Activated CD4-positive, alpha-beta T cell treated with anti-CD3 and anti-CD28 coated beads for 48 hours (primary cell): ENCODE measurements at regions not wholly inside any gene's neighbourhood (a gene's known extent, or its start where the extent isn't known, plus 50 kb on each side); places are given as distances from the start of the nearest gene placed in this dataset.

Source experiments
- DNase-seq: peaks from one replicate; pipeline ENCODE4 v3.0.0-alpha.2; 2020

DNA sequence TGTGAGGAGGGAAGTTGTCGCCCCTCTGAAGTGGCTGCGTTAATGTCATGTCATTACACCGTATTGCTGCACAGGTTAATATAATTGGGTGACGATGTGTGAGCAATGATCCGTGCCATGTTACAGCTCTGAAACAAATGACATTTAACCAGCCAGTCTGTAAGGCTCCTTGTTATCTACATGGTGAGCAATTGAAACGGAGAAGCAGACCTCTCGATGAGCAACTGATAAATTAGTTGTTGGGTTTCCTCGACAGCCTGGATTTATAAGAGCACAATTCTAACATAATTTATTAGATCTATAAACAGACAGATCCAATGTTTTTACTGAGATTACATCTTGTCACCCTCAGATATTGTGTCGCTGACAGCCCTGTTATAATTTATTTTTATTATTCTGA, 49.9 kb upstream of the MAFB start:
- DNase-seq = no peak

DNA sequence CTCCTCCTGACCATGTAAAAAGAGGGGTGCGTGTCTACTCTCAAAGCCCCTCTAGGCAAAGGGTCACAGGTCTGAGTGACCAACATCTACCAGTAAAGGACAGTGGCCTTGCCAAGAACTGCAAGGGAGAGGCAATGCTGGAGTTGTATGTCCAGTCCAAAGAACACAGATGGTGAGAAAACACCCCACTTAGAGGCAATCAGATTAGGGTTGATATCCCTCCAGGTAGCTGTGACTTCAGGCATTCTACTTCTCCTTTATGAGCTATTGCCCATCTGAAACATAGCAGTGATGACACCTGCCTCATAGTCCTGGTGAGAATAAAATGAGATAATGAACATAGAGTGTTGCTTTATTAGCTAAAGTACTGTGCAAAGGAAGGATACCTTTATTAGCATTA, 50.8 kb upstream of the MAFB start:
- no peak for DNase-seq

GRCh38 chr20:40741507-40742106, 52.6 kb upstream of the MAFB start:
- DNase-seq = peak; percentile 61

DNA sequence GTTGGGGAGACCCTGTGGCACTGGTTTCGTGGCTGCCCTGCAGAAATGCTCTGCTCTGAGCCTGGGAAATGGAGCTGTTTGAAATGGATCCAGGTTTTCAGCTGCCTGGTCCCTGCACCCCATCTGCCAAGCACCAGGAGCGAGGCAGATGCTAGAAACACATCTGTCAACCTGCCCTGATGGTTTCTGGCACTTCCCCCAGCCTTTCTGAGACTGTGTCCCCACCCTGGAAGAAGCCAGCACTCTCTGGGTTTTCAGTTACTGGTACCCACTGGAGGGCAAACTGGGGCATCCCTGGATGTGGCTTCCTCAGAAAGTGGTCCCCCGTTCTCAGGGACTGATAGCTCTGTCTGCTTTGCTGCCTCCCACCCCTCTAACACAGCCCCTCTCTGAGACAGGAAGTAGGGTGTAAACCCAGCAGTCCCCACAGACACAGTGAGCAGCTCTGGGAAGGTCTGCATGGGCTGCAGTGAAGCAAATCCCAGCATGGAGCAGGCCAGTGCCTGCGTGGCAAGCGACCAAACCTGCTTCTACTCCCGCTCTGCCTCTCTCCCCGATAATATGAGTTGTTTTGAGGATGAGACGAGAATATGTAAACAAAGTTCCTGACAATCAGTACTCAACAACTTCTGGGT, 54.2 kb upstream of the MAFB start:
- DNase-seq = no peak

DNA sequence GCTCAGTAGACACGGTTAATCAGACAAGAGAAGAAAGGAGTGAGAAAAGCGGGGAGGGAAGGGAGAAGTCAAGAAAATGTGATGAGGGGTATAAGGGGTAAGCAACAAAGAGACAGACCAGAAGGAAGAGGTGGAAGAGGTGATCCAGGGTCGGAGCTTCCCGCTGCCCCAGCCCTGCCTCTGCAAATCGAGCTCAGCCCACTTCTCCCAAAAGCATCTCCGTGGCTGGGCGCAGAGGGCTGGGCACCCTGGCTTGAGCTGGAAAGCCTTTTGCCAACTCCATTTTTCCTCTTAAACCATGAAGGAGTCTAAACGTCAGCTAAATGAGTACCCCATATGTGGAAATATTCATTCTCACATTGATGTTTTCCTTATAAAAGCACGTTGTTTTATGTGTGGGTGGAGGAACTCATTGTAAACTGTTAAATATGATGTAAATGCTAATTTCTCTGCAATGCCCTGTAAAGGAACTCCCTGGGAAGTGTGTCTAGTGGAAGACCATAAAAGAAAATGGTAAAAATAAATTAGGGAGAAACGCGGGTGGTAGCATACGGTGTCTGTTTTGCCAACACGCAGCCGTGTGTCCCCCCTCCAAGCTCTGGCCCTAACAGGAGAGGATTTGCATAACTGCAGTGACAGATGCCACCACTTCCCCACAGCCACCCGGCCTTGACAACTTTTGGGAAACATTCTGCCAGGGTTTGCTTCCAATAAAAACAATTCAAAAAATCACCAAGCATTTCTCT, 55.2 kb upstream of the MAFB start:
- no peak for DNase-seq

DNA sequence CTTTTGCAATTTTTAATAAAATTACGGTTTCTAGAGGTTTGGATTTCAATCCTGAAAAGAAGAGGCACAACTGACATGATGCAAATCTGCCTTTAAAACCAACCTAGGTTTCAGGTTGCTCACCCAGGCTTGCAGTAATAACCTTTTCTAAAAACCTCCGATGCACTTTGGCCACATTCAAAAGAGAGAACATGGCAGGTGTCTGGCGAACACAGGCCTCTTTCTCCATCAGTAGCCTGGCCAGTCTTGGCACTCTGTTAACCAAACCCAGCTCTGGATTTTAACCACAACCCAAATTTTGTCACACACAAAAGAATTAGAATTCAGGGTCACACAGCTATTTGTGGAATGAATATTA, 55.8 kb upstream of the MAFB start:
- DNase-seq = no peak

DNA sequence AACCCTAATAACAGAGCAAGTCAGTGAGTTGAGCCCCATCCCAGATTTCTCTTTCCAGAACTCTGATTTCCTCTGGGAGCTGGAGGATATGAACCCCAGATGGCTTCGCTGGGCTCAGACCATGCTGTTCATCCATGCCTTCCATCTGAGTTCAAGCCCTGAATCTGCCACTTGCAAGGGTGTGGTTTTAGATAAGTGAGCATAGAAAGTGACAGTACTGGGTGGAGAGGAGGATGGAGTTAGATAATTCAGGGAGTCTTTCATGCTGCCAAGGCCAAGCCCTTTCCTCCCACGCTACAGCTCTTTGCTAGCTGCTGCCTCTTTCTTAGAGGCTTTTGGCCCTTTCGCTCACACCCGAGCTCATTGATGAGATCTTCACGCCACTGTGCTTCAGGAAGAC, 57.2 kb upstream of the MAFB start:
- no peak for DNase-seq

GRCh38 chr20:40748182-40748581, 59.1 kb upstream of the MAFB start:
- DNase-seq = no peak

DNA sequence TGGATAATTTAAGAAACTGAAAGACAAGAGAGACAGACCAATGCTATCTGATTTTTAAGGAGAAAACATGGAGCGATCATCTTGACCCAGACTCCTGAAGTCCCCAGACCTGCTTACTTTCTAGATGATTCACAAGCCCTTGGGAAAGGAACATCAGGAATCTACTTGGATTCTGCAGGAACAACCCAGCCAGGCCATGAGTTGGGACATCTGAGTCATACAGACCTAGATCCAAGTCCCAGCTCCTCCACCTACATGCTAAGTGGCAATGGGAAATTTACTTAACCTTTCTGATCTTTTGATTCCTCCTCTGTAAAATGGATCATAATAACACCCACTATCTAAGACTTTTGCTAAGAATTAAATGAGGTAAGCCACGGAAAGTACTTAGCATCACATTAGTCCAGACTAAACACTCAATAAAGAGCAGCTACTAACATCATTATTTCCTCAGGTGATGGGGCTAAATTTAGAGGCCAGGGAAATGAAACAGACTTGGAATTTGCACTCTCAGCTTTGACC, 61.0 kb upstream of the MAFB start:
- DNase-seq = no peak

GRCh38 chr20:40750541-40751035, 61.6 kb upstream of the MAFB start:
- DNase-seq = no peak

DNA sequence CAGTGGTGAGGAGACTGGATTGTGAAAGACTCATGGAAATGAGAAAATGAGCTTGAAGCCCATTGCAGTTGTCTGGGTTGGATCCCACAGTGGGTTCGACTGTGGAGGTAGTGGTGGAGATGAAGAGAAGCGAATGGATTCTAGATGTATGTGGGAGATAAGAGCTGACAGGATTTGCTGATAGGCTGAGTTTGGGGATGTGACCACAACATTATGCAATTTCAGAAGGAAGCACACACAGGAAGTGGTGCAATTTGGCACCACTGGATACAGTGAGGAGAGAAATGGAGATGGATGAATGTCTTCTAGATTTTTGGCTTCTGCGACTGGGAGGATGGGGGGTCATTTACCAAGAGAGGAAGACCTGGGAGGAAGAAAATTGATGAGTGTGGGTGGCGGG, 64.4 kb upstream of the MAFB start:
- no peak for DNase-seq

GRCh38 chr20:40754339-40754943, 65.4 kb upstream of the MAFB start:
- DNase-seq = no peak

GRCh38 chr20:40757087-40757486, 68.1 kb upstream of the MAFB start:
- DNase-seq = peak; percentile 8

- DNase-seq = no peak
These were observed 69.8 kb upstream of the MAFB start for GRCh38 chr20:40758790-40759189.

GRCh38 chr20:40760399-40760798, 71.4 kb upstream of the MAFB start:
- no peak for DNase-seq

DNA sequence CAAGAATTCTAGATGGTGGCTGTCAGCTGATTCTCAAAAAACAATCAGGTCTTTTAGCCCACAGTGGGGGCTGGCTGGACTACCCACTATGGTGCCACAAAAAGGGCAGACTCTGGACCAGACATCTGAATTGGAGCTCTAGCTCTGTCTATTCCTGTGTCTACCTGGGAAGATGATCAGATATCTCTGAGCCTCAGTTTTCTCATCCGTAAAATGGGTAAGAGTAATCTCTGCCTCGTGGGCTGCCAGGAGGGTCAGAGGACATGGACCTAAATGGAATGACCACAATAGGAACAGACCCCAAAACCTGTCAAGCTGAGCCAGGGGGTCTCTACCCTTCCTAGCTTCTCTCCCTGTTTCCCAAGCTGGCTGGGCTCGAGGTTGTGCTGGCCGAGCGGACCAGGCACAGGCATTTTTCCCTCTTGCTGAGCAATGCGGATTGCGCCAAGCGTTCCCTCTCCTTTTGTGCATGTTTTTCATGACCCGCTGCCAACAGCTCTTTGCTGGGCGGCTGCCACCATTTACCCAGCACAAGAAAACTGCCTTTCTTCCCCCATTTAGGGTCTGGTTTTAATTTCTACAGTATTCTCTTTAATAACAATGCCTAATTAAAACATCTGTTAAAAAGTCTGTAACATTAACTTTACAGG, 74.7 kb upstream of the MAFB start:
- no peak for DNase-seq

GRCh38 chr20:40765814-40766480, 76.9 kb upstream of the MAFB start:
- no peak for DNase-seq

- no peak for DNase-seq
These were observed 78.0 kb upstream of the MAFB start for GRCh38 chr20:40766790-40767614.

- no peak for DNase-seq
These were observed 78.5 kb upstream of the MAFB start for GRCh38 chr20:40767615-40767924.

DNA sequence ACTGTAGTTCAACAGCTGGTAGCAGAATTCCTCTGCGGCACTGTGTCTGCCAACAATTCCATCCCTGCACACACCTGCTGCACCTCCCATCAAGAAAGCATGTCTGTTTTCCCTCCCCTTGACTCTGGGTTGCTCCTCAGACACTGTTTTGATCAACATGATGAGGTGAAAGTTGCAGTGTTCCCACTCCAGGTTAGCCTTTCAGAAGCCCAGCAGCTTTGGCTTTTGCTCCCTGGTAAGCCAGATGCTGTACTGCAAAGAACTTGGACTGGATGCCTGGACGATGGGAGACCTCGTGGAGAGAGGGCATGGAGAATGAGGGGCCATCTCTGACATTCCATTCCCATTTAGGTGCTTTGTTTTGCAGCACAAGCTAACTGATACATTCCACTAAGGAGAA, 79.1 kb upstream of the MAFB start:
- DNase-seq = no peak

DNA sequence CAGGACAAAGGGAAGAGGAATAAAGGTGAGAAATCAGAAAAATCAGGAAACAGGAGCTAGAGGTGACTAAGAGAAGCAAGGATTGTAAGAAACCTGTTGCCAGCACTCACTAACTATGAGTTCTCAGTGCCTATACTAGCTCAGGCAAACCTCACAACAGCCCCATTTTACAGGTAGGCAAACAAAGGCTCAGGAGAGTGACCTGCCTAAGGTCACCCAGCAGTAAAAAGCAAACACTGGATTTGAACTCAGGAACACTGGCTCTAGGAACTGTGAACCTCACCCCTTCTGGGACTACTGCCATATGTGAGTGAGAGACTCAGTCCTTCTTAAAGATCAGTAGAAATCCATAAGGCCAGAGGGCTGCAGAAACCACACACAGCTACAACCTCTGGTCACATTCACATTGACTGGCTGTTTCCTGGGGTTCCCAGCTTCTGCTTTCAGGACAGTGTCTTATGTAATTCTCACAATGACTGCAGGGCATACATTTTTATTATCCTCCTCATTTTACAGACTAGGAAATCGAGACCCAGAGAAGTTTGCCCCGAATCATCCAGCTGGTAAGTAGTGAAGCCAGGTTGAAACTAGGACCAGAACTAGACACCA, 80.7 kb upstream of the MAFB start:
- no peak for DNase-seq
